ENCODE measurements at regions not wholly inside any gene's neighbourhood (a gene's known extent, or its start where the extent isn't known, plus 50 kb on each side); places are given as distances from the start of the nearest gene placed in this dataset.
A peak's percentile ranks its signal among the peaks of the same experiment; 100 is the strongest.

GRCh38 chr2:57146951-57147350, 899.7 kb upstream of the VRK2 start (continued):
- TF ChIP-seq TSHZ2 (CRISPR knock-in tag; IDR thresholded peaks at IDR 0.05) = no peak

- ATAC-seq = no peak
- TF ChIP-seq PATZ1 (CRISPR knock-in tag; IDR thresholded peaks at IDR 0.05; ENCODE audit: borderline replicate concordance) (no peak), ZNF70 (CRISPR knock-in tag; IDR thresholded peaks at IDR 0.05) (no peak), ISL1 (CRISPR knock-in tag; IDR thresholded peaks at IDR 0.05) (no peak), ZNF8 (CRISPR knock-in tag; IDR thresholded peaks at IDR 0.05) (no peak), PPARA (CRISPR knock-in tag; IDR thresholded peaks at IDR 0.05; ENCODE audit: borderline replicate concordance) (no peak), ZFP30 (CRISPR knock-in tag; IDR thresholded peaks at IDR 0.05) (no peak), TSHZ2 (CRISPR knock-in tag; IDR thresholded peaks at IDR 0.05) (no peak), POU6F1 (CRISPR knock-in tag; IDR thresholded peaks at IDR 0.05; ENCODE audit: borderline replicate concordance, low read depth) (no peak), ARNTL (CRISPR knock-in tag; IDR thresholded peaks at IDR 0.05; ENCODE audit: borderline replicate concordance, low read depth) (no peak), SNAI2 (CRISPR knock-in tag; IDR thresholded peaks at IDR 0.05) (no peak)
Measured at GRCh38 chr2:57156231-57156924, 890.2 kb upstream of the VRK2 start.

GRCh38 chr2:57160976-57161375, 885.6 kb upstream of the VRK2 start:
- no peak for ATAC-seq
- TF ChIP-seq ZFP30 (CRISPR knock-in tag; IDR thresholded peaks at IDR 0.05) (no peak), OSR1 (CRISPR knock-in tag; IDR thresholded peaks at IDR 0.05) (no peak), RARB (CRISPR knock-in tag; IDR thresholded peaks at IDR 0.05) (no peak), TCF4 (CRISPR knock-in tag; IDR thresholded peaks at IDR 0.05; ENCODE audit: borderline replicate concordance) (no peak), BACH2 (CRISPR knock-in tag; IDR thresholded peaks at IDR 0.05; ENCODE audit: borderline replicate concordance) (no peak)

GRCh38 chr2:57177176-57177575, 869.4 kb upstream of the VRK2 start:
- no peak for TF ChIP-seq ISL1 (CRISPR knock-in tag; IDR thresholded peaks at IDR 0.05)
- no peak for ATAC-seq

- peak; percentile 65 for ATAC-seq
- TF ChIP-seq ISL1 (CRISPR knock-in tag; IDR thresholded peaks at IDR 0.05) (no peak), CREB5 (CRISPR knock-in tag; IDR thresholded peaks at IDR 0.05; ENCODE audit: low read depth) (no peak), ZNF70 (CRISPR knock-in tag; IDR thresholded peaks at IDR 0.05) (no peak), TOX (CRISPR knock-in tag; IDR thresholded peaks at IDR 0.05; ENCODE audit: borderline replicate concordance) (no peak), ESRRG (CRISPR knock-in tag; IDR thresholded peaks at IDR 0.05) (no peak), ZNF8 (CRISPR knock-in tag; IDR thresholded peaks at IDR 0.05) (no peak), ZNF565 (CRISPR knock-in tag; conservative IDR thresholded peaks at IDR 0.05; ENCODE audit: low read depth) (no peak), SNAI2 (CRISPR knock-in tag; IDR thresholded peaks at IDR 0.05) (no peak), OSR1 (CRISPR knock-in tag; IDR thresholded peaks at IDR 0.05) (no peak), POU6F1 (CRISPR knock-in tag; IDR thresholded peaks at IDR 0.05; ENCODE audit: borderline replicate concordance, low read depth) (no peak), BACH2 (CRISPR knock-in tag; IDR thresholded peaks at IDR 0.05; ENCODE audit: borderline replicate concordance) (no peak), ZC3H10 (CRISPR knock-in tag; IDR thresholded peaks at IDR 0.05) (no peak), GLIS3 (CRISPR knock-in tag; IDR thresholded peaks at IDR 0.05) (no peak), ZFP30 (CRISPR knock-in tag; IDR thresholded peaks at IDR 0.05) (no peak), CSDC2 (CRISPR knock-in tag; IDR thresholded peaks at IDR 0.05) (no peak), RARB (CRISPR knock-in tag; IDR thresholded peaks at IDR 0.05) (no peak), ARNTL (CRISPR knock-in tag; IDR thresholded peaks at IDR 0.05; ENCODE audit: borderline replicate concordance, low read depth) (no peak)
Measured at GRCh38 chr2:57180042-57180567, 866.5 kb upstream of the VRK2 start.

Data from SK-N-SH treated with all-trans-retinoic acid at 6 μM for 48 hours (cell line).